BJ (cell line): ENCODE measurements at regions not wholly inside any gene's neighbourhood (a gene's known extent, or its start where the extent isn't known, plus 50 kb on each side); places are given as distances from the start of the nearest gene placed in this dataset.

Experiments
- CTCF ChIA-PET: fragments of 350-600 bp; formaldehyde crosslinking; extraction: SDS; loops from one replicate; lab custom pipeline; 2021; ENCODE audit warnings: antibody characterized with exemption, inconsistent platforms; lab: Yijun Ruan, JAX
- POLR2A ChIA-PET: fragments of 300-600 bp; sonication (Branson Sonifier 250); formaldehyde crosslinking; extraction: SDS; loops from one replicate; lab custom pipeline; 2021; ENCODE audit warnings: antibody characterized with exemption; lab: Charles Lee
- DNase-seq: peaks from one replicate; pipeline ENCODE4 v3.0.0-alpha.2; 2011; ENCODE audit warnings: low read depth
- H3K27me3 ChIP-seq: 2 replicates; pipeline ENCODE4 v1.6.0; 2011; ENCODE audit warnings: low read length; ENCODE audit not compliant: control insufficient read depth, insufficient read depth
- H3K36me3 ChIP-seq: 2 replicates; pipeline ENCODE4 v1.5.1; 2011; ENCODE audit warnings: low read length; ENCODE audit not compliant: control insufficient read depth, insufficient read depth
- H3K4me3 ChIP-seq: 2 replicates; pipeline ENCODE4 v1.5.1; 2011; ENCODE audit warnings: low read depth, mild to moderate bottlenecking, control low read depth, low read length
- TF ChIP-seq, protein P1 (sequence below): IDR thresholded peaks from 2 replicates; pipeline ENCODE4 v1.5.1; 2011; ENCODE audit warnings: low read depth, mild to moderate bottlenecking, control low read depth, inconsistent platforms, low read length, moderate library complexity; ENCODE audit not compliant: insufficient read depth

DNA sequence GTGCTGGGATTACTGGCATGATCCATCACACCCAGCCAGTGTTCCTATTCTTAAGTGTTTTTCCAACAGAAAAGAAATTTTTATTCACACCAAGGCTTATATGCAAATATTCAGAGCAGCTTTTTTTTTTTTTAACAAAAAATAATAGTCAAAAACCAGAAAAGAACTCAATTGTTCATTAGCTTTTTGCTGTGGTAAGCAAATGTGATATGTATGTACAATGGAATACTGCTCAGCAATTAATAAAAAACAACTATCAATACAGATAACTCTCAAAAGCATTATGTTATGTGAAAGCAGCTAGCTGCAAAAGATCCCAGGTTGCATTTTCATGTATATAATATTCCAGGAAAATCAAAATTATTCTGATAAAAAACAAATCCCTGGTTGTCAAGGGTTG is 132.3 kb downstream of the SLIT2 start:
- DNase-seq, result no peak
- ChIA-PET CTCF (interaction anchor here (0.6 to 1.1 kb wide), 2 partner anchors 31 to 1999 kb away, joined by 3 read pairs; no protein-coding TSS in a partner anchor), POLR2A (interaction anchor here (0.6 kb wide), 1 partner anchor 574 kb away, joined by 5 read pairs; no protein-coding TSS in a partner anchor)
- no peaks in the 10 kb centered on the region for H3K27me3 ChIP-seq
- TF ChIP-seq, protein P1, sequence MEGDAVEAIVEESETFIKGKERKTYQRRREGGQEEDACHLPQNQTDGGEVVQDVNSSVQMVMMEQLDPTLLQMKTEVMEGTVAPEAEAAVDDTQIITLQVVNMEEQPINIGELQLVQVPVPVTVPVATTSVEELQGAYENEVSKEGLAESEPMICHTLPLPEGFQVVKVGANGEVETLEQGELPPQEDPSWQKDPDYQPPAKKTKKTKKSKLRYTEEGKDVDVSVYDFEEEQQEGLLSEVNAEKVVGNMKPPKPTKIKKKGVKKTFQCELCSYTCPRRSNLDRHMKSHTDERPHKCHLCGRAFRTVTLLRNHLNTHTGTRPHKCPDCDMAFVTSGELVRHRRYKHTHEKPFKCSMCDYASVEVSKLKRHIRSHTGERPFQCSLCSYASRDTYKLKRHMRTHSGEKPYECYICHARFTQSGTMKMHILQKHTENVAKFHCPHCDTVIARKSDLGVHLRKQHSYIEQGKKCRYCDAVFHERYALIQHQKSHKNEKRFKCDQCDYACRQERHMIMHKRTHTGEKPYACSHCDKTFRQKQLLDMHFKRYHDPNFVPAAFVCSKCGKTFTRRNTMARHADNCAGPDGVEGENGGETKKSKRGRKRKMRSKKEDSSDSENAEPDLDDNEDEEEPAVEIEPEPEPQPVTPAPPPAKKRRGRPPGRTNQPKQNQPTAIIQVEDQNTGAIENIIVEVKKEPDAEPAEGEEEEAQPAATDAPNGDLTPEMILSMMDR, result no peak
- H3K4me3 ChIP-seq, result no peak overlapping the region
- H3K36me3 ChIP-seq, result peaks cover 1% of the 10 kb centered on the region; the same call in 1 of the 2 replicates

DNA sequence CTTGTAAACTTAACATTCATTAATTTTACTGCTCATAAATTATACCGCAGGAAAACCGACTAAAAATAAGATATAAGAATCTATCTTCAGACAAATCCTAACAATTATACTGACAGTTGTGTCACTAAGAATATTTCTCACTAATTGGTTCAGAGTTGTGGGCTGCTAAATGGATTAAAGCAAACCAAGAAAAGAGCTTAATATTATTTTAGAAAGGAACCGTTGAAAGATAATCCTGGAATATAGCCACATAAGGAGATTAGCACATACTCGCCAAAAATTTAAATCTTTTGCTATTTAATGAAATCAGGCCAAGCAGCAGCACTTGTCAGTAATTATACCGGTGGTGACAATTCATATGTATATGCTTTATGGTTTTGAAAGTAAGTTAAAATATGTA is 132.8 kb downstream of the SLIT2 start:
- CTCF ChIA-PET, result no interaction called here

DNA sequence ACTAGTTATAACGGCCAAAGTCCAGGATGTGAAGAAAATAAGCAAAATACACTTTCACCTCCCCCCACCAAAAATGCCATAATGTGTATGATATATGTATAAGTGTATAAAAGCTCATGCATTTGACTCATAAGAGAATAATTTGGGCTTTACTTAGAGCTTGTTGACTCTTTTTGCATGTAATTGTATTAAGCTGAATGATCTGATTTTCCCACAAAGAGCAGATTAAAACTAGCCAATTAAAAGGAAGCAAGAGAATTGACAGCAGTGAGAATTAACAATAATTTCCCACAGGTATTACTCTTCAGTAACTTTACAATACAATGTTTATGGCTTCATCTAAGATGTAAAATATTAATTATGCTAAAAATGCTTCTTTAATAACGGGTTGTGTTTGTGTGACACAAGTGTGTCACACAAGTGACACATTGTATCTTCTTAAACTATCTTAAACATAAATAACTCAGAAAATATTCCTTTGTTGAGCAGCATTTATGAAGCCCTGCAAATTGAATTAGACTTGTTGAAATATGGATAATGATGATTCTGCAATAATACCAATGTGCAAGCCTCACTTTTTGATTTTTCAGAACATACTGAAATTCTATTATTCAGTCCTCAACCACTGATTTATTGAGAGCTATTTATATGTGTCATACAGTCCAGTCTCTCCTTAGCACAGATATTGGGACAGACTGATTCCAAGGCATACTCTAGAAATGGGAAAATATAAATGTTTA is 134.5 kb downstream of the SLIT2 start:
- Histone ChIP-seq H3K27me3 (no peaks in the 10 kb centered on the region), H3K36me3 (peaks cover 1% of the 10 kb centered on the region; the same call in 1 of the 2 replicates), H3K4me3 (no peak overlapping the region)
- no peak for DNase-seq
- TF ChIP-seq, protein P1, result no peak
- CTCF ChIA-PET, result interaction anchor here (0.9 kb wide), 1 partner anchor 9 kb away, joined by 3 read pairs; no protein-coding TSS in a partner anchor
- POLR2A ChIA-PET, result no interaction called here

More for the DNA sequence above, 132.8 kb downstream of the SLIT2 start:
- no peak for DNase-seq
- H3K36me3 ChIP-seq, result peaks cover 1% of the 10 kb centered on the region; the same call in 1 of the 2 replicates
- H3K27me3 ChIP-seq, result no peaks in the 10 kb centered on the region
- TF ChIP-seq, protein P1, result no peak
- H3K4me3 ChIP-seq, result no peak overlapping the region
- POLR2A ChIA-PET, result interaction anchor here (0.6 kb wide), 1 partner anchor 574 kb away, joined by 5 read pairs; no protein-coding TSS in a partner anchor

DNA sequence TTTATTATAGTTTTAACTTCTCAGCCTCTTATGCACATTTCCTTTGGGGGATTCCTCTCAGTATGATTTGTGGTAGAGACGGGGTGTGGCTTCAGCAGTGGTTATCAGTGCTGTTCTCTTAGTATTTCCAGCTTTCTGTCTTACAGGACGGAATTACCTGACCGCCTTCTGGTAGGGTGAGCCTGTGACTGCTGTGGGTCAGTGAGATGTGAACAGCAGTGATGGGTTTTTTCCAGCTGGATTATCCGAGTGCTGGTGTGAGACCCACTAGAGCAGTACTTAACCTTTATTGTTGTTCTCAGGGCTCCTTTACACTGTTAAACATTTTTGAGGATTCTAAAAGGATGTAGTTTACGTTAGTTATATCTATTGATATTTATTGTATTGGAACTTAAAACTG is 135.2 kb downstream of the SLIT2 start:
- Histone ChIP-seq H3K36me3 (peaks cover 1% of the 10 kb centered on the region; the same call in 1 of the 2 replicates), H3K4me3 (no peak overlapping the region), H3K27me3 (no peaks in the 10 kb centered on the region)
- ChIA-PET POLR2A (no interaction called here), CTCF (interaction anchor here (0.7 to 0.9 kb wide), 2 partner anchors 8 to 27 kb away, joined by 3 read pairs; no protein-coding TSS in a partner anchor)
- TF ChIP-seq, protein P1, result no peak
- no peak for DNase-seq

DNA sequence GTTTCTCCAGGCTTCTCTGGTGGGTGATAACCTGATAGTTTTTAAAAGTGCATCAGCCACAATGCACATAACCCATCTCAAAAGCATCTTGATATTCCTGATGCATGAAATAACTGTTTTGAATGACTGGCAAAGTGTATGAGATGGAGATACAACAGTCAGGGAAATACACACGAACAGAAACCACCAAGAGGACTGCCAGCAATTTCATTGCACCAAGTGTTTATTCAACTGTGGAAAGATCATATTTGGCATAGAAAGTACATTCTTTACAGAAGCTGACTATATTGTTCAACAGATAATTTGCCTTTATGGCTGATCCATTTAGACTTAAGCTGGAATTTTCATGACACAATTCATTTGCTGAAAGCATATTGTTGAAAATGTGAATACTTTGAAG is 139.5 kb downstream of the SLIT2 start:
- peak; percentile 46 for DNase-seq
- TF ChIP-seq, protein P1, result no peak
- Histone ChIP-seq H3K36me3 (peaks cover 1% of the 10 kb centered on the region; the same call in 1 of the 2 replicates), H3K4me3 (no peak overlapping the region), H3K27me3 (no peaks in the 10 kb centered on the region)
- ChIA-PET CTCF (no interaction called here), POLR2A (no interaction called here)
